Hypothalamus (tissue), 51 donors: ENCODE measurements at regions not wholly inside any gene's neighbourhood (a gene's known extent, or its start where the extent isn't known, plus 50 kb on each side); places are given as distances from the start of the nearest gene placed in this dataset.
"Not testable (repeated sequence)": the region's sequence is repeated elsewhere in the genome, so short reads cannot be mapped to it uniquely, and the experiment has no call there.

ENCODE experiments used
- DNase-seq, 51 donors: peaks; one replicate each; lab custom pipeline; 2025; lab: John Stamatoyannopoulos, UW

DNA sequence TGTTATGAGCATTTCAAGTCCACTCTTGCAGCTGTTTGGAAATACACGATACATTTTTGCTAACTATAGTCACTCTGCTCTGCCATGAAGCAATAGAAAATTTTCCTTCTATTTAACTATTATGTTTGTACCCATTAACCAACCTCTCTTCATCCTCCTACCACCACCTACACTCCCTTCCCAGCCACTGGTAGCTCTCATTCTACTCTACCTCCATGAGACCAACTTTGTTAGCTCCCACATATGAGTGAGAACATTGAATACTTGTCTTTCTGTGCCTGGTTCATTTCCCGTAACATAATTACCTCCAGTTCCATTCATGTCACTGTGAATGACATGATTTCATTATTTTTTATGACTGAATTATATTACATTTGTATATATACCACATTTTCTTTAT lies 505.9 kb upstream of the CCNG1 start:
- no peak for DNase-seq

DNA sequence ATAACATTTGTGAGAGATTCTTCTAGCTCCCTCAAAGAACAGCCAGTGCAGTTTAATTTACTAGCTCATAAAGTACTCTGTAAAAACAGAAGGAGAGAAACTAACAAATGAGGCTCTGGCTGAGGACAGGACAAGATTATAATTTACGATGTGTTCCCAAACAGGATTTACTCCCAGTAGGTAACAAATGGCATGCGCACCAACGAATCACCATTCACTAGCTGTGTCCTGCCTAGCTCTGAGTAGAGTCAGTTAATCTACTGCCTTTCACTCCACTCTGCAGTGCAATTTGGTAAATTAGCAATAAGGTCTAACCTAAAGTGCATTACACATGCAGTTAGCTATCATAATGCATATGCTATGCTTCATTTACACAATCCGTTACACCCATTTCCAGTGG lies 497.4 kb upstream of the CCNG1 start:
- no peak for DNase-seq

GRCh38 chr5:162948677-162949076 lies 488.7 kb upstream of the CCNG1 start:
- no peak for DNase-seq

GRCh38 chr5:162956570-162956969 lies 480.8 kb upstream of the CCNG1 start:
- no peak for DNase-seq

DNA sequence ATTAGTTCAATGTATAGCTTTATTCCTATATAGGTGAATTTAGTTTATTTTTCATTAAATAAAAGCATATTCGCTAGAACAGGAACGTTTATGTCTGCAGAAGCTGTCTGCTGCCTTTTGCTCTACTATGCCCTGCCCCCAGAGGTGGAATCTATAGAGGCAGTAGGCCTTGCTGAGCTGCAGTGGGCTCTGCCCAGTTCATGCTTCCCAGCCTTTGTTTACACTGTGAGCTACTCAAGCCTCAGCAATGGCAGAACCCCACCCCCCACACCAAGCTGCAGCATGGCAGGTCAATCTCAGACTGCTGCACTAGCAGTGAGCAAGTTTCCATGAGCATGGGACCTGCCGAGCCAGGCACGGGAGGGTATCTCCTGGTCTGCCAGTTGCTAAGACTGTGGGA lies 473.3 kb upstream of the CCNG1 start:
- DNase-seq = not testable (repeated sequence)

DNA sequence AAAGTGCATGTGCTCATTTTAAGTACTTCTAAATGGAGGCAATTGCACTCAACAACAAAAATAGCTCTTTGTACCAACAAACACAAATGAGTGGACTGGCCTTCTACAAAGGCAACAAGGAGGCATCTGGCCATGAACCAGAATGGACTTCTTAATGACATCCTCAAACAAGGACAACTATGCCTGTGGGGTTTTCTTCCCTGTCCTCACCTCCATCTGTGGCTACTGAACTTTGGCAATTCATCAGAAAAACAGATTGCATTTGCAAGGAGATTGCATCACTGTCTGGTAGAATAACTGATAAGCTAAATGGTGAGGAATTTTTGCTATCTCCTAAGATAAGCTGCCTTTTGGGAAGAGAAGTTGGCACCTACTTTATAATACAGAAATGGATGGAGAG lies 447.3 kb upstream of the CCNG1 start:
- DNase-seq = no peak

- no peak for DNase-seq
Measured at GRCh38 chr5:162990856-162991497, 446.4 kb upstream of the CCNG1 start.

- no peak for DNase-seq
Measured at GRCh38 chr5:162995568-162995967, 441.8 kb upstream of the CCNG1 start.

DNA sequence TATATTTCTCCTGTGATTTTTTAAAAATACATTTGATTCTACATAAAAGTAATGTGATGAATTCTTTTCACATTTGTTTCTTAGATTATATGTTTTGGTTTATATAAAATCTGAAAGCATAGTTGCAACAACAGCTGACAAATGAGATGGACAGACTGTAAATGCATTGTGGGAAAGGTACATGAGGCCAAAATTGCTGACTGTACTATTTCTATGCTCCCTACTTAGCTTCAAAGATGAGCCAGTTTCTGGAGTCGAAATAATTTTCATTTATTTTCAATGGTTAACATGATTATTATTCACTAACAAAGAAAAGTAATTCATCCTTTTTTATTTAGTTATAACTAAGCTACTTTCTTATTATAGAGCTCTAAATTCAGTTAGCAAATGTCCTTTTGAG lies 441.3 kb upstream of the CCNG1 start:
- DNase-seq = no peak

DNA sequence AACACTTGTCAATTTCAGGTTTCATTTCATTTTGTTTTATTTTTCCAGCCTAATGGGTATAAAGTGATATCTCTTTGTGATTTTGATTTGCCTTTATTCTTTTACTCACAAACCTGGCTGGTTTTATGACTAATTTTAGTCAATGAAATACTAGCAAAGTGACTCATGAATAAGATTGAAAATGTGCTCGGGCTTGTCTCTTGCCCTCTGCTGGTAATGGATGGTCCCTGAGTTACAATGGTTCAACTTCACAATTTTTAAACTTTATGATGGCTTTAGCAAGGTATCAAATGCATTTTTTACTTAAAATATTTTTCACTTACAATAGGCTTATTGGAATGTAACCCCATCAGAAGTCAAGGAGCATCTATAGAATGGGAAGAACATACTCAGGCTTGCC lies 431.4 kb upstream of the CCNG1 start:
- DNase-seq = no peak

- DNase-seq = no peak
Measured at GRCh38 chr5:163022582-163023128, 414.7 kb upstream of the CCNG1 start.

GRCh38 chr5:163023846-163024245 lies 413.5 kb upstream of the CCNG1 start:
- no peak for DNase-seq

DNA sequence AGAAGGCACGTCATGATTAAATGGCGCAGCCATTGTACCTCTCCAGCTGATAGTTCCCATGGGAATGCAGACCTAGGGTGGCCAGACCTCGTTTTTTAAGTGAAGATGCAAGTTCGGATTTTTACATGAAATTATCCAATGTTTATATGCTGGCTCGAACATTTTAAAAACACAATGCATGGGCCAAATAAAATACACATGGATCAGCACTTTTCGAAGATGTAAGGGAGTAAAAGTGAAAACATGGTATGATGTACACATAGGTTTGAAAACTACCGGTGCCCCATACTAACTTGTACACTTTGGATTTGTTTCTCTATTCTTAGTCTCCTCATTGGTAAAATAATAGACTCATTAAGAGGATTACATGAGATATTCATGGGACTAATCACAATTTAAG lies 412.5 kb upstream of the CCNG1 start:
- no peak for DNase-seq

DNA sequence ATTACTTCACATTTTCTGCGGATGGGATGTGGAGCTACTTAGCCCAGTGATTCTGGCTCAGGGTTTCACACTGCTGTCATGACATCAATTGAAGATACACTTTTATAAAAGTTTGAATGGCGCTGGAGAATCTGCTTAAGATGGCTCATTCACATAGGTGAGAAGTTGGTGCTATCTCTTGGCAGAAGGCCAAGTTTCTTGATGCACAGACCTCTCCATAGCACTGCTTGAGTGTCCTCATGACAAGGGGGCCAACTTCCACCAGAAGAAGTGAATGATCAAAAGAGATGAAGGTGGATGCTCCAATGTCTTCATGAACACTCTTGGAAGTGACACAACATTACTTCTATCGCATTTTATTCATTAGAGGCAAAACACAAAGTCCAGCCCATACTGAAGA lies 403.7 kb upstream of the CCNG1 start:
- DNase-seq = no peak

DNA sequence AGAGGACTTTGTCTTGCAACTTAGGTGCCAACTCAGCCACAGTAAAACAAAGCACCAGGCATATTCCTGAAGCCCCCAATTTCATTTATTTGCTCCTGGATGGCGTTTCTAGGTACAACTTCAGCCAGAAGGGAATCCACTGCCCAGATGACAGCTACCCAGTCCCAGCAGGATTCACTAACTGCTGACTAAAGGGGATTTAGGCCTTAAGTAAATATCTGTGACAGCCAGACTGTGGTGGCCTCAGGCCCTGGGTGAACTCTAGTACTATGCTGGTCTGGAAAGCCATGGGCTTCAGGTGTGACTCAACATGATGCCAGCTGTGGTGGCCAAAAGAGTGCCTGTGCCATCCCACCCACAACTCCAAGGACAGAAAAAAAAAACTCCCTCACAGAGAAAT lies 396.1 kb upstream of the CCNG1 start:
- DNase-seq = no peak

DNA sequence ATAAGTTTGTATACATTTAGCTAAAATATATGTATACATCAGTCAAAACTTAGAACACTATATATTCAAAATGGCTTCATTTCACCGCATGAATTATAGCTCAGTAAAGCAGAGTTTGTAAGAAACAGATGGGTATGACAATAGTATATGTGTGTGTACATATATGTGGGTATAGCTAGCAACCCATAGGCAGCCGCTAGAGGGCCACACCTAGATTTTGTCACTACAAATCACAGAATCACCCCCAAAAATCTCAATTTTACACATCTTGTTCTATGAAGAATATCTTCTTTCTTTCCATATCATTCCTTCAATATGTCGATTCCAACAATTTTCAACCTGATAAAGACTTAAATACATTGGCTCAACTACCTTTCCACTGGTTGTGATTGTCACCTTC lies 357.8 kb upstream of the CCNG1 start:
- no peak for DNase-seq

GRCh38 chr5:163089230-163089629 lies 348.2 kb upstream of the CCNG1 start:
- no peak for DNase-seq

DNA sequence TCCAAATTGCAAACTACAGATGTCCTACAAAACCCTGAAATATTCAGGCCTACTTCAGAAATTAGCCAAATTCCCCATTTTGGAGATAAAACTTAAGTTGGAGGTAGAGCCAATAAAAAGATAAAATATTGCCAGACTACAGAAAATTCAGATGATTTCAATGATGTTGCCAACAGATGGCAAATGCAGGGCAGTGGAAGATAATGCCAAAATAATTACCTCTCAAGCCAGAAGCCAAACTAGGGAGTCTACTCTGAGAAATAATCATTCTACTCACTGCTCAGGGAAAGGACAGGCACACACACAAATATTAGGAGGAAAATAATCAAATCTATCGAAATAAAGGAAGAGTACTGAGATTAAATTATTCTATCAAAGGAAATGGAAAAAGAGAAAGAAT lies 347.5 kb upstream of the CCNG1 start:
- no peak for DNase-seq

GRCh38 chr5:163094492-163095180 lies 342.8 kb upstream of the CCNG1 start:
- DNase-seq = no peak

DNA sequence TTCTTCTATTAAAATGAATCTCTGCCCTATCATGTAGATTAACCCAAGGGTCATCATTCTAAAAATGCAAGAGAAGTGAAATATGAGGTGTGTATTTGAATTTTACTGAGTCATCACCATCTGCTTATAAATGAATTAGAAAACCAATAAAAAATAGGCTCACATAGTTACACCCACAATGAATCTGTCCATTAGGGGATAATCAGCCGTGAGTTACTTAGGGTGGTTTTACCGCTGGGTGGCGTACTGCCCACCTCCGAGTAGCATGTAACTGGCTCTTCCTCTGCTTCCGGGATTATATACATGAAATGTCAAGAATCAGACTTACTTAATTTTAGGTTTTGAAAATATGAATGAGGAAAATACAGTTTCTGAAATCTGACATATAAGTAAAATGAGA lies 332.9 kb upstream of the CCNG1 start:
- DNase-seq = no peak

GRCh38 chr5:163105456-163105855 lies 331.9 kb upstream of the CCNG1 start:
- peak in 3 of 51 donors; percentile 1 to 14 (median 6) for DNase-seq

DNA sequence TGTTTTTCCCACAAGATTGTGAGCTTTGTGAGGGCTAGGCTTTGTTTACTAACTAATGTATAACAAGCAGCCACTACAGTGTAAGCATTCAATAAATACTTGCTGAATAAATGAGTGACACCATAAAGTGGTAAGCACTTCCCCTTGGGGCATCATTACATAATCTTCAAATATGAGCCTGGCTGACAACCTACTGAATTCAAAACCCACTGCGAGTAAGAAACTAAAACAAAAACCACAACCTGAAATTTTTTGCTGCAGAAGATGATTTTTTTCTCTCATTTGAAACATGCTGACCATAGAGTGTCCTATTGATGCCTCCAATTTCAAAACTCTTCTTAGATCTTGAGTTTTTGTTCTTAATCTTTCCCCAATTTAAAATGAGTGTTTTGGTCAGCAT lies 331.3 kb upstream of the CCNG1 start:
- DNase-seq = no peak

- DNase-seq = no peak
Measured at GRCh38 chr5:163108351-163108750, 329.0 kb upstream of the CCNG1 start.
